ENCODE measurements at regions not wholly inside any gene's neighbourhood (a gene's known extent, or its start where the extent isn't known, plus 50 kb on each side); places are given as distances from the start of the nearest gene placed in this dataset.

GRCh38 chr22:42328784-42329145 is 58.3 kb upstream of the TCF20 start:
- TF ChIP-seq POLR2AphosphoS5 (IDR thresholded peaks at IDR 0.05; ENCODE audit: borderline replicate concordance, low read depth, low read length) (no peak), EZH2 (IDR thresholded peaks at IDR 0.05) (no peak), FOXP2 (optimal IDR thresholded peaks at IDR 0.05; ENCODE audit: control extremely low read depth, extremely low read length, insufficient read depth) (no peak)
